ENCODE measurements at regions not wholly inside any gene's neighbourhood (a gene's known extent, or its start where the extent isn't known, plus 50 kb on each side); places are given as distances from the start of the nearest gene placed in this dataset.
"Not testable (repeated sequence)": the region's sequence is repeated elsewhere in the genome, so short reads cannot be mapped to it uniquely, and the experiment has no call there.

DNA sequence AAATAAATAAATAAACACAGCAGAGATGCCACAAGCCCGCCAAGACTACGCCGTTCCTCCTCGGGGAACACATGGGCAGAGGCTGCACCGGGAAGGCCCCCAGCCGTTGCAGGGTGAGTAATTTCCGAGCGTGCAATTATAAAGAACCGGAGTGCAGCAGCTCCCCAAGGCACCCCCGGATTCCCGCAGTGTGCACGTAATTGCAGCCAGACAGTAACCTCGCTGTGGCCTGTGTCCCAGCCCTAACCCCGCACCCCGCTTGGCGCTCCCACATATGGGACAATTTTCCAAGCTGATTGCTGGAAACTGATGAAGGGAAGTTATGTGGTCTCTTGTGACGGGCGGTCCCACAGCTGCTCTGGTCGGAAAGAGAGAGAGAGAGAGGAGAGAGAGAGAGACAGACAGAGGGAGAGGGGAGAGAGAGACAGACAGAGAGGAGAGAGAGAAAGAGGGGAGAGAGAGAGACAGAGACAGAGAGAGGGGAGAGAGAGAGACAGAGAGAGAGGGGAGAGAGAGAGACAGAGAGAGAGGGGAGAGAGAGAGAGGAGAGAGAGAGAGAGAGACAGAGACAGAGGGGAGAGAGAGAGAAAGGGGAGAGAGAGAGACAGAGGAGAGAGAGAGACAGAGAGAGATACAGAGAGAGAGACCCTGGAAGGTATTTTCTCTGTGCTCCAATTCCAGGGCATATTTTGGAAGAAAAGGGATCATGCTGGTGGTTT is 275.4 kb downstream of the SHOX start:
- DNase-seq (ENCODE audit: low read depth in 2 of 2), result no peak

DNA sequence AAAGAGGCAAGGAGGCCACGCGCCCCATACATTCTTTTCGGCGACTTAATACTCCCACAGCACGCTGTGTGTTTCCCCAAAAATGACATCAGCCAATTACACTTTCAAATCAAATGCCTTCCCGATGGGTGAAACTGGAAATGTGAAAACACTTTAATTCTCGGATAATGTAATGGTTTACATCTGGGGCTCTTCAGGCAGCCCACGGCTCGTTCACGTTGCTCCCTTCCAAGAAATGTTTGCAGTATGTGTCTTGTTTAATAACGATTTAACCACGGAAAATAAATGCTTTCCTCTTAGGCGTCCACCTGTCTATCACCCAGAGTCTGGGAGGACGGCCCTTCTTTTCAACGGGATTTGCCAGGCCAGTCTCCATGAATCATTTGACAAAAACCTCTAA is 272.5 kb downstream of the SHOX start:
- no peak for DNase-seq (ENCODE audit: low read depth in 2 of 2)

DNA sequence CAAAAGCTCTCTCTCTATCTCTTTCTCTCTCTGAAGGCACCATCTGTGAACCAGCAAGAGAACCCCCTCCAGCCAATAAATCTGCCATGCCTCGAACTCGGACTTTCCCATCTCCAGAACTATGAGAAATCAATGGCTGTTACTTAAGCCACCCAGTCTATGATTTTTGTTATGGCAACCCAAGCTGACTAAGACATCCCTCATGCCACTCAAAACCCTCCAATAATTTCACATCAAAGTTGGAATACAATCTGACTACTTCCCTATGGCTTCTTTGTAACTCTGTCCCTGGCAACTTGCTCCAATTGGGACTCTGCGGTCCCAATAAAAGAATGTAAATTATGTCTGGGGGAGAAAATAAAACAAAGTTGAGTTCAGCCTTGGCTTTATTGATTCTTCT is 265.7 kb downstream of the SHOX start:
- no peak for DNase-seq (ENCODE audit: low read depth in 2 of 2)

DNA sequence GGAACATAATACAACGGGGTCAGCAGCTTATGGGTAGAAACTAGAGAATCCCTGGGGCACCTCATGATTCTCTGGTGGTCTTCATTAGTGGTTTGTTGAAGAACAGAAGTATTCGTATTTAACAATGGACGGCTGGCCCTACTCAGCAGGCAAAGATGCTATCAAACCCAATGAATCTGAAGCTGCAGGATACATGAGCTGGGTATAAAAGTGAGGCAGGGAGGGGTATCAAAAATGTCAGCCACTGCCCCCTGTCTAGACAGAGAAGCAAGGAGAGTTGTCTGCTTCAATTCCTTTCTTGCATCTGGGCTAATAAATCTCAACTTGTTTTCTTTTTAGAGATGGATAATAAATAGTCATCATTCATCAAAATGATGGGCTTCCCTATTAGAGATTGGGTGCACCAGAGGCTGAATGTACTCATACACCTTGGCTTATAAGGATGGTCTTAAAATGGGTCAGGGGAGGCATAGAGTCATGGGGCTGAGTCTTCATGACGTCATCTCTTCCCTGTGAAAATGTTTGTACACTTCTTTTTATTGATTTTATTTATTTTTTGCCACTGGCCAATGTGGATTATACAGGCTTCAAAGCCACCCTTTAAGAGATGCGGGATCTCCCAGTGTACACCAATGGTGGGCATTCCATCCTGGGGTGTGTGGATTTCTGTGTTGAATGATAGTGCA is 259.5 kb downstream of the SHOX start:
- no peak for DNase-seq (ENCODE audit: low read depth in 2 of 2)

DNA sequence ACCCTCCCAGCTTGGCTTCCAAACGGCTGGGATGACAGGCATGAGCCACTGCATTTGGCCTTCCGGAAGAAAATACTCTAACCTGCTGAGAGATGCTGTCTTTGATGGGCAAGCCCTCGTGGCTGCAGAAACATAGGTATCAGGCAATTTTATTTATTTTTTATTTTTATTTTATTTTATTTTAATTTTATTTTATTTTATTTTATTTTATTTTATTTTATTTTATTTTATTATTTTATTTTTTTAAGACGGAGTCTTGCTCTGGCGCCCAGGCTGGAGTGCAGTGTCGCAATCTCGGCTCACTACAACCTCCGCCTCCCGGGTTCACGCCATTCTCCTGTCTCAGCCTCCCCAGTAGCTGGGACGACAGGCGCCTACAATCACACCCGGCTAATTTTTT is 257.1 kb downstream of the SHOX start:
- not testable (repeated sequence) for DNase-seq (ENCODE audit: low read depth in 2 of 2)

DNA sequence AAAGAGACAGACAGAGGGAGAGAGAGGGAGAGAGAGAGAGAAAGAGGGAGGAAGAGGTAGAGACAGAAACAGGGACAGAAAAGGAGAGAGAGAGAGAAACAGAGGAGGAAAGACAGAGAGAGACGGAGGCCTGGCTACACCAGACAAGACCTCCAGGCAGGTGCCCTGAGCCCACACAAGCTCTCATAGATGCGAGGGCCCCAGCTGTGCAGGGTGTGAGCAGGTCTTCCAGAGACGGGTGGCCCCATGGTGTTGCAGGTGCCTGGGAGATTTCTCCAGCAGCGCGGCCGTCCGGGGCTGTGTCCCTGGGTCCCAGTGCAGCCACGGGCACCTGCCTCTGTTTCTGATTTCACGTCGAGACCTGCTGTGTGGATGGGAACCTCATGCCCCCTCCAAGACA is 253.0 kb downstream of the SHOX start:
- DNase-seq (ENCODE audit: low read depth in 2 of 2), result no peak

DNA sequence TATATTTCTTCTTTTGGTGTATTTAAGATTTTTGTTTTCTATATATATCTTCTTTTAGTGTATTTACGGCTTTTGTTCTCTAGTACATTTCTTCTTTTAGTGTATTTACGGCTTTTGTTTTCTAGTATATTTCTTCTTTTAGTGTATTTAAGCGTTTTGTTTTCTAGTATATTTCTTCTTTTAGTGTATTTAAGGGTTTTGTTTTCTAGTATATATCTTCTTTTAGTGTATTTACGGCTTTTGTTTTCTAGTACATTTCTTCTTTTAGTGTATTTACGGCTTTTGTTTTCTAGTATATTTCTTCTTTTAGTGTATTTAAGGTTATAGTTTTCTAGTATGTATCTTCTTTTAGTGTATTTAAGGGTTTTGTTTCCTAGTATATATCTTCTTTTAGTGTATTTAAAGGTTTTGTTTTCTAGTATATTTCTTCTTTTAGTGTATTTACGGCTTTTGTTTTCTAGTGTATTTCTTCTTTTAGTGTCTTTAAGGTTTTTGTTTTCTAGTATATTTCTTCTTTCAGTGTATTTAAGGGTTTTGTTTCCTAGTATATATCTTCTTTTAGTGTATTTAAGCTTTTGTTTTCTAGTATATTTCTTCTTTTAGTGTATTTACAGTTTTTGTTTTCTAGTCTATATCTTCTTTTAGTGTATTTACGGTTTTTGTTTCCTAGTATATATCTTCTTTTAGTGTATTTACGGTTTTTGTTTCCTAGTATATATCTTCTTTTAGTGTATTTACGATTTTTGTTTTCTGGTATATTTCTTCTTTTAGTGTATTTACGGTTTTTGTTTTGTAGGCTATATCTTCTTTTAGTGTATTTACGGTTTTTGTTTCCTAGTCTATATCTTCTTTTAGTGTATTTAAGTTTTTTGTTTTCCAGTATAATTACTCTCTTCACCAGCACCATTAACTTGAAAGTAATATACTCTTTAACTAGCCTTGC is 249.4 kb downstream of the SHOX start:
- DNase-seq (ENCODE audit: low read depth in 2 of 2), result not testable (repeated sequence)

DNA sequence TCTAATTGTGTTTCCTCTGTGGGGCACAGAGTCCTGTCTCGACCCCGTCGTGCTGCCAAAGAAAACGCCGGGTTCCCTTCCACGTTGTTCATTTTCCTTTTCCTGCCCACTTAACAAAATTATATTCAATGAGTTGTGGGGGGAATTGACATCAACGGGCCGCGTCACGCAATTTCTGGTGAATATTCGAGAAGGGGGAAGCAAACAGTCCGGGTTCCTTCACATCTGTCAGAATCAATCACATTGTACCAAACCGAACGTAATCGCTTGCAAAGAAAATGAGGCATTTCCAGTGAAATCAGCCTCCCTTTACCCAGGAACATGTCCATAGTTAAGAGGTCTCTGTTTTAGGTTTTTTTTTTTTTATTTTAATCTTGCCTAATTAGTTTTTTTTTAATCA is 243.5 kb downstream of the SHOX start:
- DNase-seq (ENCODE audit: low read depth in 2 of 2), result no peak

DNA sequence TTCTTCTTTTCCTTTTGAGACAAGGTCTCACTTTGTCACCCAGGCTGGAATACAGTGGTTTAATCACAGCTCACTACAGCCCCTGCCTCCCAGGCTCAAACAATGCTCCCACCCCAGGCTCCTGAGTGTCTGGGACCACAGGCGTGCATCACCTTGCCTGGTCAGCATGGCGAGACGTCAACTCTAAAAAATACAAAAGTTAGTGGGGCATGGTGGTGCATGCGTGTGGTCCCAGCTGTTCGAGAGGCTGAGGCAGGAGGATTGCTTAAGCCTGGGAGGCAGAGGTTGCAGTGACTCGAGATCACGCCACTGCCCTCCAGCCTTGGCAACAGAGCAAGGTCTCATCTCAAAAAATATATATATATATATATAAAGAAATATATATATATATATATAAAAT is 242.4 kb downstream of the SHOX start:
- no peak for DNase-seq (ENCODE audit: low read depth in 2 of 2)

DNA sequence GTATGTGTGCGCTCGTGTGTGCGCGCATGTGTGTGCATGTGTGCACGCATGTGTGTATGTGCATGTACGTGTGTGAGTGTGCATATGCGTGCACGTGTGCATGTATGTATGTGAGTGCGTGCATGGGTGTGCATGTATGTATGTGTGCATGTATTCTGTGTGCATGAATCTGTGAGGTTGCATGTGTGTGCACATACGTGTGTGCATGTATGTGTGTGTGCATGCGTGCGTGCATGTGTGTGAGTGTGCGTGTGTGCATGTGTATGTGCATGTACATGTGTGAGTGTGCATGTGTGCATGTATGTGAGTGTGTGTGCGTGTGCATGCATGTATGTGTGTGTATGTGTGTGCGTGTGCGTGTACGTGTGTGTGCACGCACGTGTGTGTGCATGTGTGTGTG is 241.5 kb downstream of the SHOX start:
- DNase-seq (ENCODE audit: low read depth in 2 of 2), result no peak

DNA sequence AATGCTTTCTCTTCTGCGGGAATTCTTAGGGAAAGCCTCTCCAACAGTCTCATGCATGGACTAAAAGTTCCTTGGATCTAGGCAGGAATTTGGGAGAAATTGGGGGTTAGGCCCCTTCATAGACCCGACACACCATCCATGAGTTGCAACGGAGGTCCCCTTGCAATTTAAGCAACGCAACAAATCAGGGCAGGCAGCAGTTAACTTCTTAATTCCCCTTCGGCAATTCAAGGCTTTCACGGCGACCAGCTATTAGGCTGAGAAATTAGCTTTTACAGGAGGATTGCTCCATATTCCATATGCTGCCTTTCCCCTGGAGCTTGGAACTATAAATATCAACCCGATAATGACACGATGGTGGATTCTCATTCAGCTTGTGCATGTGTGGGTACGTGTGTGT is 241.0 kb downstream of the SHOX start:
- no peak for DNase-seq (ENCODE audit: low read depth in 2 of 2)

DNA sequence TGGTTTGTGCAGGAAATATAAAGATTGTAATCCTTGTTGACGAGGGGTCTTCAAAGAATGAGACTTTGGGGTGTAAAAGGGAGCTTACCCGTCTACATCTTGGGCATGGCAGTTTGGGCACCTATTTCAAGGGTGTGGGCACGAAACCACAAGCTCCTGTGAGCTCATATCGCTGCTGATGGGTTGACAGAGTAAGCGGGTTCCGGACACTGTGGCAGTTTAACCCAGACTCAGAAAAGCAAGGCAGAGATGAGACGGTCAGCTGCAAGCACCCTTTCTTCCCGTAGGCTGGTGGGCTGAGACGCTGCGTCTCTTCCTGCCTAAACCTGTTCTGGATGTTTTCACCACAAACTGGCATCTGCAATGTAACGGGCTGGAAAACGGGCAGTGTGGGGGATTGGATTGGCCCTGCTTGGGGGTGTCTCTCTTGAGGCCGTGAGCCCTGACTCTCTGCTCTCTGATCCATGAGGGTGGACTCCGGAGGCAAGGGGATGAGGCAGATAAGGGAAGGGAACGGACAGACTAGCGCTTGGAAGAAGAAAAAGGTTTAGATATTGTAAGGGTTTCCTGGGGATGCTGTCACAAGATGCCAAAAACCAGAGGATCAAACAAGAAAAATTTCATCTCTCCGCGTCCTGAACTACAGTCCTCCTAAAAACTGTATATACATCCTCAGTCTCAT is 237.5 kb downstream of the SHOX start:
- no peak for DNase-seq (ENCODE audit: low read depth in 2 of 2)

DNA sequence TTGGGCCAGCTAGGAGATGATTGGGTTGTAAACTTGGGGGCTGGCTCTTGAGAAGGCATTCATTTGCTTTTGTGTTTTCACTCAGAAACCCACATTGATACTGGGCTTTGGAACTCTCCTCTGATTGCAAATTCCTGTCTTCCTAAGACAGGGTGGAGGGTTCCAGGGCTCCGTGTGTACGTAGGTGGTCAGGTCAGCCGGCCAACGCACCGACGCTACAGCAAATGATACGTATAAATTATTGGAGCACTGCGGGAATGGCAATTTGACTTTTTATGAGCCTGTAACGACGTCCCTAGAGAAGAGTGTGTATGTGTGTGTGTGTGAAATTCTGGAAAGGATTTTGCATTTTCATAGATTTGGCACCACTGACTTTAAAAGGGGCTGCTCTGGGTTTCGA is 236.9 kb downstream of the SHOX start:
- DNase-seq (ENCODE audit: low read depth in 2 of 2), result no peak

DNA sequence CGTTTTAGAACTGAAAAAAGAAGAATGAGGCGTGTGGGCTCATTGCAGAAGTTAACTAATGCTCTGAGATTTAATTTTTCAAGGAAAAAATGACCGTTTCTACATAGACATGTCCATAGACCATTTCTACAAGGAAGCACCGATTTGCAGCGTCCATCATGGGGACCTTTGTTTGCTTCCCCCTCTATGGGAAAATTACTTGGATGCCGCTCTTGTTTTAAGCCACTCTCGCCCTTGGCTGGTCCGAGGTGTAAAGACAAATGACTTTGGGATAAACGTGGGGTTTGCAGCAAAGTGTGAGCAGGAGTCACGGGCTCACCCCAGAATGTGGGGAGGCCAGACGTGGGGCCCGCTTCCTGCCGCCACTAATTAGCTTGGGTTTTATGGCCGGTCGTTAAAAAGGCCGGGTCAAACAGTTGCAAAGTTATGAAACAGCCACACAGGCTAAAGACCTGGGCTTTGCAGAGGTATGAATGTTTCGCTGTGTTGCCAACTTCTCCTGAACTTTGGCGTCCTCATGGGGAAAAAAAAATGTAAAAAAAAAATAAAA is 235.9 kb downstream of the SHOX start:
- DNase-seq (ENCODE audit: low read depth in 2 of 2), result no peak

DNA sequence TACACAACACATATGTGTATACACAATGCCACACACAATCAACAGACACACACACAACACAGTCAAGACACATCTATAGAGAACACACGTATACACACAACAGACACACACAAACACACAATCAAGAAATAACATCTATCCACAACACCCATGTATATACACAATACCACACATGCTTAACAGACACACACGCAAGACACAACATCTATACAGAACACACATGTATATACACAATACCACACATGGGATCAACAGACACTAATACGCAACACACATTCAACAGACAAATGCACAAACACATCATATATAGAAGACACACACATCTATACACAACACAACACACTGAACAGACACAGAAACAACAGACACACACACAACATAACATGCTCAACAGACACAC is 234.8 kb downstream of the SHOX start:
- DNase-seq (ENCODE audit: low read depth in 2 of 2), result no peak

DNA sequence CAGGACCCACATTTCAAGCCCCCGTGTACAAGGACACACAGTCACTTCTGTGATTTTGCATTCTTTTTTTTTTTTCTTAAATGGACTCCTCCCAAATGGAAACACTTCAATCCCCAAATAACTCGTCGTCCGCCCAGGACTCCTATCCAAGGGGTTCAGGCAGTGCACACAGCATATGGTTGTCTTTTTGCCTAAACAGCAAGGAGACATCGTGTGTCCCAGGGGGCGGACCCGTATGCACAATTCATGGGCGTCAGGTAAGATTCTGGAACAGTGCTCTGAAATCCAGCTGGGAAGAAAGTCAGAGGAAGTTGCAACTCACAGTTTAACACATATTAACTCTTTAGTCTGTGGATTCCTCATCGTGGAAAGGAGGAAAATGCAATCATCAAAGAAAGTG is 231.3 kb downstream of the SHOX start:
- DNase-seq (ENCODE audit: low read depth in 2 of 2), result no peak

DNA sequence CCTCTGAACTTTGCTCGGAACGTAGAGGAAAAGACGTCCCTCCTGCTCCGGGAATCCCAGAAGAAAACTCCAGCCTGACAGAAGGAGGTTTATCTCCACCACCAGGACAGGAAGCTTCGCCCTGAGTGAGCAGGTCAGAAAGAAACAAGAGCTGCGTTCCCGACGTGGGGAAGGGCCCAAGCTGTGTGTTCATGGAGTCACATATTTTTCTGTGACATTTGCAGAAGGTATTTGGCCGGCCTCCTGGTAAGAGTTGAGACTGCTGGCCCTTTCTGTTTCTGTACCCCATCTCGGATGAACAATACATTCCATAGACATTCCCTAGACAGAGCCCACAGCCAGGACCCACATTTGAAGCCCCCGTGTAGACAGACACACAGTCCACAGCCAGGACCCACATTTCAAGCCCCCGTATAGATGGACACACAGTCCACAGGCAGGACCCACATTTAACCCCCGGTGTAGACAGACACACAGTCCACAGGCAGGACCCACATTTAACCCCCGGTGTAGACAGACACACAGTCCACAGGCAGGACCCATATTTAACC is 230.8 kb downstream of the SHOX start:
- DNase-seq (ENCODE audit: low read depth in 2 of 2), result no peak

DNA sequence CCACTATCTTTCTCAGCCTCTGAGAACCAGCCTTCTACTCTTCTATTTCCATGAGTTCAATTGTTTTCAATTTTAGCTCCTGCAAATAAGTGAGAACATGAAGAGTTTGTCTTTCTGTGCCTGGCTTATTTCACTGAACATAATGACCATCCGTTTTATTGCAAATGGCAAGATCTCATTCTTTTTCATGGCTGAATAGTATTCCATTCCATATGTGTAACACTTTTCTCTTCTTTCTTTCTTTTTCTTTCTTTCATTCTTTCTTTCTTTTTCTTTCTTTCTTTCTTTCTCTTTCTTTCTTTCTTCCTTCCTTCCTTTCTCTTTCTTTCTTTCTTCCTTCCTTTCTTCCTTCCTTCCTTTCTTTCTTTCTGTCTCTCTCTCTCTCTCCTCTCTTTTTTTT is 228.7 kb downstream of the SHOX start:
- DNase-seq (ENCODE audit: low read depth in 2 of 2), result no peak

DNA sequence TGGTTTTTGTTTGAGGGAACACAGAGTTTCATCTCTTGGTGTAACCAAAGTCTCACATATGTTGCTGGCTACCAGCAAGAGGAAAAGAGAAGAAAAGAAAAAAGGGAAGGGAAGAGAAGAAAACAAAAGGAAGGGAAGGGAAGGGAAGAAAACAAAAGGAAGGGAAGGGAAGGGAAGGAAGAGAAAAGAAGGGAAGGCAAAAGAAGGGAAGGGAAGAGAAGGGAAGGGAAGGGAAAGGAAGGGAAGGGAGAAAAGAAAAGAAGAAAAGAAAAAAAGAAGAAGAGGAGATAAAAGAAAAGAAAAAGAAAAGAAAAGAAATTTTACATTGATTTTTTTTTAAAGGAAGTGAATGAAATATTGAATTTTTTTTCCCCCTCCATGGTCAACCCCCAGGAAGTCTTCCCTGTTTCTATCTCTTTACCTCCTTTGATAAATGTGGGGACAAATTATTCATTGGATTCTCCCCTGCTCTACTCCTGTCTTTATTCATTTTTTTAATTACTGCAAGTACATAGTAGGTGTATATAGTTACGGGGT is 228.0 kb downstream of the SHOX start:
- DNase-seq (ENCODE audit: low read depth in 2 of 2), result no peak

DNA sequence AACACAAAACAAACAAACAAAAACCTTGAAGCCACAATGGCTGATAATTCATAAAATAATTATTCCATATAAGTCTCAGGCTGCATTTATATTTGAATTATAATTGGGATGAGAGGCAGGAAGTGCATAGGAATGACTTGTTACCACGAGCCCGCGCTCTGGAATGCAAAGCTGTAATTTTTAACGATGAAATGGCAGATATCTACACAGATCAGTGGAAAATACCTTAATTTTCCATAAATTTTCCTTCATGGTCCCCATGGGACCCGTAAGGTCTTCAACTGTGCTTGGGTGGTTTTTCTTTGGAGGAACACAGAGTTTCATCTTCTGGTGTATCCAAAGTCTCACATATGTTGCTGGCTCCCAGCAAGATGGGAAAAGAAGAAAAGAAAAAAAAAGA is 226.8 kb downstream of the SHOX start:
- DNase-seq (ENCODE audit: low read depth in 2 of 2), result no peak

Data from stimulated activated CD8-positive, alpha-beta memory T cell treated with anti-CD3 and anti-CD28 coated beads, Interleukin-15, amount 100 ng/mL, for 48 hours (primary cell).